EH (cell line): ENCODE measurements at regions not wholly inside any gene's neighbourhood (a gene's known extent, or its start where the extent isn't known, plus 50 kb on each side); places are given as distances from the start of the nearest gene placed in this dataset.
A peak's percentile ranks its signal among the peaks of the same experiment; 100 is the strongest.

Experiments
- DNase-seq: peaks from one replicate; pipeline ENCODE4 v3.0.0-alpha.2; 2015; ENCODE audit warnings: low read depth

DNA sequence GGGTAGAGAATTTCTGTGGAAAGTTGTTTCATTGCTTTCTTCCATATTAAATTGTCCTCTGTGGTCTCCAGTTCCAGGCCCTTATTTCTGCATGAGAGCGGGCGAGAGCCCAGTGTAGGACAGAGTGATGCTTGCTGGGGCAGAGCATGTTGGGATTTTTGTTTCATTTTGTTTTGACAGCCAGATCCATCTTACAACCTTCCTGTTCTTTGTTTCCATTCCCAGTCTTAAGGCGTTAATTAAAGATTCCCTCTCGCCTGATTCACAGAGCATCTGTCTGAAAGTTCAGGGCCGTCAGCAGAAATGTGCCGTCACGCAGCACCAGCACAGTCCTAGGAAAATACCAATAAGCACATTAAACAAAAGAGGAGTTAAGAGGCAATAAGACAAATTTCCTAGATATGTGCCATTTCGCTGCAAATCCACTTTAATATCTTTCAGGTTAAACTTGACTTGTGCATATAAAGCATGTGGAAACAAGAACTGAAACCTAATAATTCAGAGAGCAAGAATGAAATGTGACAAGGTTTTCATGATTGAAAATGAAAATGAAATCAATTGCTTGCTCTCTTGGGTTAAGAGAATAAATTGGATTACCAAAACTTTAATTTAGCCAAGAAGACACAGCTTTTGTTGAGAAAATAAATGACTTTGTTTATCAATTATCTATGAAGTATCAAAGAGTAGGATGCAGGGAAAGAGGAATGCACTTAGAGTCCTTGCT lies 210.7 kb upstream of the SLC10A2 start:
- no peak for DNase-seq

DNA sequence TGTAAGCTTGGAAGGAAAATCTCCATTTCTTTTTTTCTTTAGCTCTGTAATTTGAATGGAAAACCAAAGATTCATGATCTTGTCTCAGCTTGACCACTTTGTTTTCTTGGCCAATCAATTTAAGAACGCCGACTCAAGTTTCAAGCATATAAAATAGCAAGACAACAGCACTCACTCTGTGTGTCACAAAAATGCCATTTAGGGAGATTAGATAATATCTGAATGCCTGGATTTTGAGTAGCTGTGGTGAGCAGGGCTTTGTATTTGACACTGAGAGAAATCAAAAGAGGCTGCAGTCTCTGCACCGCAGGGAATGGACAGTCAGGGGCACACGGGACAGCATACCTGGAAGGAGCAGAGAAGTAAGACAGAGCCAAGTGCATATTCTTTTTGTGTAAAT lies 209.5 kb upstream of the SLC10A2 start:
- DNase-seq, result no peak

DNA sequence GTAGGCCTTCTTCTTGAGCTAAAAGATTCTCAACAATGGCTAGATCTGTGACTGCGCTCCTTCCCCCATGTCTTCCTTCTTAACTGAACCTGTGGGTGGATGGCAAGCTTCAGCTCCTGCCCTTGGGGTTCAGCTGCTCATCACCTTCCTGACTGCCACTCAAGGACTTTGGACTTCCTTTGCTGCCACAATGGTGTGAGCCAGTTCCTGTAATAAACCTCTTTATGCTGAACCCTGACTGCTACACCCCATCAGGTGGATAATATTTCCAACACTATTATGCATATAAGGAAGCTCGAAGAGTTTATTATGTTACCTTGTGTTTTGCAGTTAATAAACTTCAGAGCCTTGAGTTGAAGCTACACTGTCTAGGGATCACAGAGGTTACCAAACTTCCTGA lies 208.9 kb upstream of the SLC10A2 start:
- DNase-seq, result no peak

- no peak for DNase-seq
These were observed 207.6 kb upstream of the SLC10A2 start for GRCh38 chr13:103273825-103274224.

- no peak for DNase-seq
These were observed 206.6 kb upstream of the SLC10A2 start for GRCh38 chr13:103272770-103273169.

- DNase-seq, result no peak
These were observed 197.2 kb upstream of the SLC10A2 start for GRCh38 chr13:103263448-103263847.

GRCh38 chr13:103255587-103256301 lies 189.5 kb upstream of the SLC10A2 start:
- no peak for DNase-seq

- no peak for DNase-seq
These were observed 183.9 kb upstream of the SLC10A2 start for GRCh38 chr13:103250071-103250470.

GRCh38 chr13:103246581-103247200 lies 180.5 kb upstream of the SLC10A2 start:
- DNase-seq, result no peak

DNA sequence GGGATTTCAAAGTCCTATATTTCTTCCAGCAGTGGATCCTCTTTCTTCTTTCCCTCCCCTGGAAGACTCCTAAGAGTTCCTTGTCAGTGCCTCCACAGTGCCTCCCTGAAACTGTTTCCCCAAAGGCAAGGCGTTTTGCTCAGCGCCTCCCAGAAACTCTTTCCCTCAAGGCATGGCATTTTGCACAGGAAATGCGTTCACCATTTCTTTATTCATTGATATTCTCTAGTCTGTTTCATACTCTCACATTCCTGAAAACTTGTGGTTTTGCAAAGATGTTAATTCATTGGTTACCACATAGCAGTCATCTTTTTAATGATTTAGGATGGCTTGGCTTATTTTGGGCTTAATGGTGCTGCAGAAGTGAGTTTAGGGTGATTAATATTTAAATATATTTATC lies 177.3 kb upstream of the SLC10A2 start:
- no peak for DNase-seq

DNA sequence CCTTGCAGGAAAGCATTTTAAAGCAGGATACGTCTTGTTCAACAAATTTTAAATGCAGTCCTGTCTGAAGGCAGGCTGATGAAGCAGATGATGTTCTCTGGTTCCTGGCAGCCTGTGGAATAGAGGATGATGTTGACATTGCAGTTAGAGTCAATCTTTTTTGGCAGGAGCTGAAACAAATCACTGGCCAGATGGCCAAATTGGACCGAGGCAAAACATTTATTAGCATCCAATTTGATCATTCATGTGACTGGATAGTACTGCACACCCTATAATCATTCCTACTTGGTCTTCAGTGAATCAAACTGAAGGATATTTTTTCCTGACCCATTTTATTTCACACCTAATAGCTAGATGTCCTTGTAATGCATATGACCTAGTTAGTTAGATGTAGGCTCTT lies 172.2 kb upstream of the SLC10A2 start:
- no peak for DNase-seq

GRCh38 chr13:103236213-103236612 lies 170.0 kb upstream of the SLC10A2 start:
- peak; percentile 1 for DNase-seq

DNA sequence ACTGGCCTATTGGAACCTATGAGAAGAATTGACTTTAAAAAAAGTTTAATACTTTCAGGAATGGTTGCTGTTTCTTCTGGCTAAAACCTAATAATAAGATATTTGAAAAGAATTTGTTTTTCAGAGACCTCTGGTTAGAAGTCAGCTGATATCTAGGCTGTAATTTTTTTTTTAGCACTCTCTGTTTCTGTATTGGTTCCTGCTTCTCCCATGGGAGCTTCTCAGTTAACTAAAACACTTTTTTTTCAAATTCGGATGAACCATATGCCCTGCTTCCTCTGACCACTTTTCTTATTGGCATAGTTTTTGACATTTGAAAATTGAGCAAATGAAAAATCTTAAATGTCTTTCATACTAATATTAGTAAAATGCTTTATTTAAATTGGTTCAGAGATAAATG lies 163.5 kb upstream of the SLC10A2 start:
- DNase-seq, result no peak

DNA sequence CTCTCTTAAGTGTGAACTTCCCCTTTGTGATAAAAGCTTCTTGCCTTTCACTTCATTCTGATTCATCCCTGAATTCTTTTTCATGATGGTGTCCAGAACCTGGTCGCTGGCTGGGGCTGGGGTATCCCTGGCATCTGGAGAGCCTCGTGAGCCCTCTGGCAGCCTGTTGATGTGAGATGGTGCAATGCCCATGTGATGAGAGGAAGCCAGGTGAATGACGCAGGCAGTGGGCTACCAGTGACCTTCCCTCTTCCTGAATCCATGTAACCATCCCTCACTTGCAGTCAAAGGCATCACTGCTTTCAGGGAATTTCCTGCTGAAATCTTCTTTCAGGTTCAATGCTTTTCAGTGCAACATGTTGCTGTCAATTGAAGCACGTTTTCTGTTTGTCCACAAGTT lies 158.6 kb upstream of the SLC10A2 start:
- DNase-seq, result no peak

GRCh38 chr13:103222683-103223082 lies 156.5 kb upstream of the SLC10A2 start:
- DNase-seq, result no peak

- no peak for DNase-seq
These were observed 152.0 kb upstream of the SLC10A2 start for GRCh38 chr13:103218253-103218652.

DNA sequence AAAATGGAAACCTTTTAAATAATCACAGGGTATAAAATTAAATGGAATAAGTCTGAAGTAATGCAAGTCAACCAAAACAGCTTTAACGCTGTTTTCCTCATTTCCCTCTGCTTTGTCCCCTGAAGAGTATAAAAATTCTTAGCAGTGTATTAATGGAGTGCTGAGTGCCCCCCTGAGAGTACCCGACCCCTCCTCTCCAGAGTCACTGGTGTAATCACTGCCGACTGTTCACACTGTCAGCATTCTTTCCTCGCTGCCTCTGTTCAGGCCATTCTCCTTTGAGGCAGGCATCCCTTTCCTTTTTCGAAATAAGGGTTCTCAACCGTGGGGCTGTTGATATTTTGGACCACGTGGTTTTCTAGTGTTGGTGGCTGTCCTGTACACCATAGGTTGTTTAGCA lies 146.9 kb upstream of the SLC10A2 start:
- DNase-seq, result no peak

GRCh38 chr13:103210348-103210747 lies 144.1 kb upstream of the SLC10A2 start:
- DNase-seq, result no peak

DNA sequence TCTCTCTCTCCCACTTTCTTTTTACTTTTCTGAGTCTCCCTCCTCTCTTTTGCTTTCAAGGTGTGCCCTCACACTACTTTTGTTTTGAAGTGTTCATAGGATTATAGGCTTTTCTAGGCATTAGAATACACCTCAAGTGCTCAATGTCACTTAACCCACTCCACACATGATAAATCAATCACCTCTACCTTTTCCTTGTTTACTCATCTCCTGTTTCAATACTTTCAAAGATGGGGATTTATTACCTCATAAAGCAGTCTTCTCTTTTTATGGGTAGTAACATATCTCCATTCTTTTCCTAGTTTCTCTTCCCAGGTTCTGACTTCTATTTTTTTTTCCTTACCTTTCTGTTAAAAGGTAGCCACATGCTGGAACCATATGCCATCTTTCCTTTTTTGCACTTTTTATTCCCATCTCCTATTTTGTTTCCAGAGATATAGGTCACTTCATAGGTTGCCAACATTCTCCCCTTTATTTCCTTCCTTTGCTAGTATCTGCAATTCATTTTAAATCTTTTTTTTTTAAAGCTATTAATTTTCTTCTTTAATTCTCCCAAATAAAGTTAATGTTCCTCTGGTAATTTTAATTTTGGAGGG lies 137.6 kb upstream of the SLC10A2 start:
- DNase-seq, result no peak

DNA sequence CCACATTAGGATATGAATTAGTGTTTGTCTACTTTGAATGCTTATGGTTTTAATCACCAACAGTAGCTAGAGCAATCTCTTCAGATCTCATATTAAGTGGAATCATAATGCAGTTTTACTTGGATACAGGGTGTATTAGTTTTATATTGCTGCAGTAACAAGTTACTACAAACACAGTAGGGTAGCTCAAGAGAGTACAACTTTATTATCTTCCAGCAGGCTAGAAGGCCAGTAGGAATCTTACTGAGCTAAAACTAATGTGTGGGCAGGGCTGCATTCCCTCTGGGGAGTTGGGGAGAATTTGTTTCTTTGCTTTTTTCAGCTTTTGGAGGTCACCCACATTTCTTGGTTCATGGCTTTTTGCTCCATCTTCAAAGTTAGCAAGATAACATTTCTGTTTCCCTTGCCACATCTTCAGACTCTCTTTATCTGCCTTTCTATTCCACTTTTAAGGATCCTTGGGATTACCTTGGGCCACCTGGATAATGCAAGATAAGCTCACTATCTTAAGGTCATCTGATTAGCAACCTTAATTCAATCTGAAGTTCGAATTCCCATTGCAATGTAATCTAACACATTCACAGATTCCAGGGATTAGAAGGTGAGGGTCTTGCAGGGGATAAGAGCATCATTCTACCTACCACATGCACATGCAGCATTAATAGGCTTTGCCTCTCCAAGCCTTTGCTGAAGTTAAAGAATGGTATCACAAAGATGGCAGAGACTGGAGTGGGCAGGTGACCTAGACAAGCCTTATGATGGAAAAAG lies 134.1 kb upstream of the SLC10A2 start:
- DNase-seq, result no peak

- no peak for DNase-seq
These were observed 133.3 kb upstream of the SLC10A2 start for GRCh38 chr13:103199380-103200088.

GRCh38 chr13:103196356-103196755 lies 130.1 kb upstream of the SLC10A2 start:
- DNase-seq, result no peak
